ENCODE measurements at regions not wholly inside any gene's neighbourhood (a gene's known extent, or its start where the extent isn't known, plus 50 kb on each side); places are given as distances from the start of the nearest gene placed in this dataset.

GRCh38 chr11:26820739-26821138 lies 98.9 kb upstream of the SLC5A12 start:
- Histone ChIP-seq H3K27me3 (no peaks in the 10 kb centered on the region), H3K27ac (no peak overlapping the region), H3K36me3 (no peaks in the 10 kb centered on the region), H3K4me1 (no peaks in the 10 kb centered on the region), H3K9me3 (peaks cover 0 to 47% (median 20%) of the 10 kb centered on the region in 11 donors), H3K4me3 (no peak overlapping the region)
- no peak for TF ChIP-seq CTCF (IDR thresholded peaks at IDR 0.05)
- ATAC-seq, result peak in 1 of 8 donors; percentile 76
- 81 to 86% methylated on average over 1 of the region's 1 CpG for WGBS, 2 donors
- intact Hi-C loops (cut with DNase I), result no loop called here
- DNase-seq, result no peak

- no peak overlapping the region for H3K4me3 ChIP-seq
- ATAC-seq (no peak), DNase-seq (no peak)
- no peaks in the 10 kb centered on the region for H3K27me3 ChIP-seq
- no peak for TF ChIP-seq CTCF (IDR thresholded peaks at IDR 0.05)
- peaks cover 0 to 46% (median 20%) of the 10 kb centered on the region in 11 donors for H3K9me3 ChIP-seq
- WGBS, 2 donors, result 84 to 95% methylated on average over 2 of the region's 2 CpGs
- no peaks in the 10 kb centered on the region for H3K4me1 ChIP-seq
- H3K36me3 ChIP-seq, result no peaks in the 10 kb centered on the region
- intact Hi-C loops (cut with DNase I), result no loop called here
- no peak overlapping the region for H3K27ac ChIP-seq
Observed at GRCh38 chr11:26823963-26824362, 102.1 kb upstream of the SLC5A12 start.

DNA sequence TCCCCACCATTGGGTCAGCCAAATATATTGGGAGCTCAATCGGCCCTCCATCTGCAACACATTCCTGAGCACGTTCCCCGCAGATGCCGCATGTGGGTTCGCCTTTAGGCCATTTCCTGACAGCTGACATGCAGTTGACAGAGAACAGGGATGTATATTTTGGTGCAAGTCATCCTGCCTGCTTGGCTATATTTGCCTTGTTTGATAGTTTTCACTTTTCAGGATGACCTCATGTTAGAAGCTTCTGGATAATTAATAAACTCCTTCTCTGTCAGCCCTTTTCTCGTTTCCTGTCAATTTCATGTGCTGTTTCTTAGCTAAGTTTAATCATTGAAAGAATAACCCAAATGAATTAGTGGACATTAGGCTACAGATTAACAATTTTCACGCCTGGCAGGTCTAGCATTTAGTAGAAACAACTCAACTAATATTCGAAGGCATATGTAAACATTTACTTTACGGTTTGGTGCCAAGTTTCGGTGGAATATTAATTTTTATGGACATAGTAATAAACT lies 105.8 kb upstream of the SLC5A12 start:
- Histone ChIP-seq H3K4me3 (no peak overlapping the region), H3K27ac (peak overlapping the region in 1 of 10 donors; percentile 19), H3K4me1 (no peaks in the 10 kb centered on the region), H3K27me3 (no peaks in the 10 kb centered on the region), H3K36me3 (no peaks in the 10 kb centered on the region), H3K9me3 (peaks cover 0 to 30% (median 20%) of the 10 kb centered on the region in 11 donors)
- 38 to 42% methylated on average over 10 of the region's 10 CpGs for WGBS, 2 donors
- DNase-seq (no peak), ATAC-seq (no peak)
- intact Hi-C loops (cut with DNase I), result no loop called here
- no peak for TF ChIP-seq CTCF (IDR thresholded peaks at IDR 0.05)

DNA sequence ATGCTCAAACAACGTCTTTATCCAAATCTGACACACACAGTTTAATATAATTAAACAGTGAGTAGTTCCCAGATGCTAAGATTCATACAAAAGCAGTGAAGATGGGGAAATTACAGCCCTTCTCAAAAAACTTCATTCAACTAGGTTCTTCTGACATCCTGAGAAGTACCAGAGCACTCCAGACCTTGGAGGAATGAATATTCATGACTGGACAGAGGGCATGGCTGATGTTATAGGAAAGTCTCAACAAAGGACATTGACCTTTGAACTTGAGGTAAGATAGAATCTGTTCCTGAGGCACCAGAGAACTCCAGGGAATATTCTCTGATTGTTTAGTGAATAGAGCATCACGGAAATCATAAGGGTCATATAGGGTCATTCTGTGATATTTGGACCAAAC lies 106.4 kb upstream of the SLC5A12 start:
- H3K27ac ChIP-seq, result no peak overlapping the region
- no peaks in the 10 kb centered on the region for H3K27me3 ChIP-seq
- intact Hi-C loops (cut with DNase I), result no loop called here
- no peaks in the 10 kb centered on the region for H3K36me3 ChIP-seq
- no peak overlapping the region for H3K4me3 ChIP-seq
- DNase-seq, result no peak
- no peak for TF ChIP-seq CTCF (IDR thresholded peaks at IDR 0.05)
- H3K9me3 ChIP-seq, result peaks cover 0 to 24% (median 17%) of the 10 kb centered on the region in 11 donors
- no peak for ATAC-seq
- 35 to 57% methylated on average over 2 of the region's 2 CpGs for WGBS, 2 donors
- H3K4me1 ChIP-seq, result no peaks in the 10 kb centered on the region
